Liver (tissue), 8 donors: ENCODE measurements at regions not wholly inside any gene's neighbourhood (a gene's known extent, or its start where the extent isn't known, plus 50 kb on each side); places are given as distances from the start of the nearest gene placed in this dataset.

Experiments used
- DNase-seq: peaks from one replicate; pipeline ENCODE4 v3.0.0-alpha.2; 2017; ENCODE audit warnings: low spot score
- H3K27ac ChIP-seq, 2 donors: one replicate each; pipeline ENCODE4 v1.7.0; 2013; ENCODE audit warnings: inconsistent platforms in 2 of 2, low read length in 2 of 2, control low read depth in 1 of 2, low read depth in 1 of 2, mild to moderate bottlenecking in 1 of 2
- H3K27me3 ChIP-seq, 4 donors: one replicate each; pipeline versions ENCODE4 v1.6.1 to v1.7.0; 2013; ENCODE audit warnings: low read length in 3 of 4, inconsistent platforms in 1 of 4, mild to moderate bottlenecking in 1 of 4, moderate library complexity in 1 of 4; ENCODE audit not compliant: control insufficient read depth in 4 of 4, insufficient read depth in 4 of 4
- H3K36me3 ChIP-seq, 4 donors: one replicate each; pipeline versions ENCODE4 v1.6.1 to v1.7.0; 2013; ENCODE audit warnings: low read length in 3 of 4, mild to moderate bottlenecking in 3 of 4, low read depth in 1 of 4, moderate library complexity in 1 of 4; ENCODE audit not compliant: control insufficient read depth in 4 of 4, insufficient read depth in 3 of 4
- H3K4me1 ChIP-seq, 4 donors: one replicate each; pipeline versions ENCODE4 v1.6.1 to v1.7.0; 2013; ENCODE audit warnings: low read length in 3 of 4, mild to moderate bottlenecking in 3 of 4, moderate library complexity in 1 of 4; ENCODE audit not compliant: control insufficient read depth in 4 of 4, insufficient read depth in 4 of 4
- H3K4me3 ChIP-seq, 3 donors: one replicate each; pipeline versions ENCODE4 v1.6.1 to v1.7.0; 2013; ENCODE audit warnings: low read length in 3 of 3, control low read depth in 1 of 3, low read depth in 1 of 3, mild to moderate bottlenecking in 1 of 3
- H3K9ac ChIP-seq, 2 donors: one replicate each; pipeline ENCODE4 v1.7.0; 2013; ENCODE audit warnings: low read length in 2 of 2, mild to moderate bottlenecking in 2 of 2, moderate library complexity in 2 of 2, control low read depth in 1 of 2, low read depth in 1 of 2
- H3K9me3 ChIP-seq, 4 donors: one replicate each; pipeline versions ENCODE4 v1.6.1 to v1.7.0; 2013; ENCODE audit warnings: low read length in 3 of 4; ENCODE audit not compliant: control insufficient read depth in 4 of 4
- ATF3 ChIP-seq: IDR thresholded peaks from 2 replicates; pipeline ENCODE4 v1.6.1; 2016; ENCODE audit warnings: antibody characterized with exemption
- CTCF ChIP-seq: fragments of 150-350 bp; IDR thresholded peaks from 2 replicates; pipeline ENCODE4 v1.5.1; 2017; ENCODE audit warnings: improper control_type of control experiment, low read depth, low read length; ENCODE audit not compliant: missing input control
- EGR1 ChIP-seq, 2 donors: IDR thresholded peaks; 2 replicates each; pipeline ENCODE4 v1.6.1; 2016 to 2018; ENCODE audit warnings: antibody characterized with exemption in 2 of 2, low read depth in 2 of 2
- FOXA1 ChIP-seq: IDR thresholded peaks from 2 replicates; pipeline ENCODE4 v1.6.1; 2016; ENCODE audit warnings: antibody characterized with exemption
- FOXA2 ChIP-seq: IDR thresholded peaks from 2 replicates; pipeline ENCODE4 v1.6.1; 2016; ENCODE audit warnings: antibody characterized with exemption
- GABPA ChIP-seq, 2 donors: IDR thresholded peaks in 1 of 2; conservative IDR thresholded peaks in 1 of 2; 2 replicates each; pipeline ENCODE4 v1.6.1; 2016; ENCODE audit warnings: antibody characterized with exemption in 2 of 2, mild to moderate bottlenecking in 1 of 2, moderate library complexity in 1 of 2
- HNF4A ChIP-seq, 2 donors: conservative IDR thresholded peaks; 2 replicates each; pipeline ENCODE4 v1.6.1; 2016; ENCODE audit warnings: antibody characterized with exemption in 2 of 2, mild to moderate bottlenecking in 2 of 2
- HNF4G ChIP-seq: IDR thresholded peaks from 2 replicates; pipeline ENCODE4 v1.6.1; 2016; ENCODE audit warnings: antibody characterized with exemption
- JUND ChIP-seq, 2 donors: IDR thresholded peaks; 2 replicates each; pipeline ENCODE4 v1.6.1; 2016; ENCODE audit warnings: antibody characterized with exemption in 2 of 2
- MAX ChIP-seq: IDR thresholded peaks from 2 replicates; pipeline ENCODE4 v1.6.1; 2016; ENCODE audit warnings: antibody characterized with exemption
- NR2F2 ChIP-seq: IDR thresholded peaks from 2 replicates; pipeline ENCODE4 v1.6.1; 2016; ENCODE audit warnings: antibody characterized with exemption
- RAD21 ChIP-seq, 2 donors: IDR thresholded peaks; 2 replicates each; pipeline ENCODE4 v1.6.1; 2016; ENCODE audit warnings: antibody characterized with exemption in 2 of 2, mild to moderate bottlenecking in 2 of 2
- RXRA ChIP-seq, 2 donors: IDR thresholded peaks; 2 replicates each; pipeline ENCODE4 v1.6.1; 2017 to 2018; ENCODE audit warnings: antibody characterized with exemption in 2 of 2, mild to moderate bottlenecking in 1 of 2
- SP1 ChIP-seq: IDR thresholded peaks from 2 replicates; pipeline ENCODE4 v1.6.1; 2018; ENCODE audit warnings: antibody characterized with exemption, mild to moderate bottlenecking
- TAF1 ChIP-seq: conservative IDR thresholded peaks from 2 replicates; pipeline ENCODE4 v1.6.1; 2016; ENCODE audit warnings: antibody characterized with exemption, mild to moderate bottlenecking
- YY1 ChIP-seq: IDR thresholded peaks from 2 replicates; pipeline ENCODE4 v1.6.1; 2016; ENCODE audit warnings: antibody characterized with exemption, mild to moderate bottlenecking
- ZBTB33 ChIP-seq: IDR thresholded peaks from 2 replicates; pipeline ENCODE4 v1.6.1; 2016; ENCODE audit warnings: antibody characterized with exemption
- WGBS: extraction: QIAGEN DNeasy Blood & Tissue Kit; methylation state at CpG from one replicate; pipeline ENCODE4 v1.1.7; 2013; 5-methylcytosine and 5-hydroxymethylcytosine counted together
- TF ChIP-seq, protein P1 (sequence below): IDR thresholded peaks from 2 replicates; pipeline ENCODE4 v1.6.1; 2016; ENCODE audit warnings: antibody characterized with exemption, mild to moderate bottlenecking
- donor health status: healthy.
- donor health status: healthy.
- donor health status: healthy.
- donor health status: healthy.
- donor health status: healthy.

DNA sequence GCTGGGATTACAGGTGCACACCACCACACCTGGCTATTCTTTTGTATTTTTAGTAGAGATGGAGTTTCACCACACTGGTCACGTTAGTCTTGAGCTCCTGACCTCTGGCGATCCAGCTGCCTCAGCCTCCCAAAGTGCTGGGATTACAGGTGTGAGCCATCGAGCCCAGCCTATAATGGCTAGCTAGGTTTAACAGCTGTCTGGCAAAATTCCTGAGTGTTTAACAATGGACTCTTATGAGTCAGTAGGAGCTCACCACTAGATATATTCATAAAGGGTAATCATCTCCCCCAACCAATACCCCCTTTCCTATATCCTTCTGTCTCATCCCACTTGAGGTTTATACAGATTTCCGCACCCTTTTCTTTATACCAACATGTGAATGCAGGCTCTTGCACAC lies 91.5 kb upstream of the CDH13 start:
- Histone ChIP-seq H3K4me1 (no peaks in the 10 kb centered on the region), H3K27ac (no peak overlapping the region), H3K9me3 (peaks cover 0 to 11% (median 2%) of the 10 kb centered on the region in 4 donors), H3K4me3 (no peak overlapping the region), H3K27me3 (peaks cover 0 to 6% (median 0%) of the 10 kb centered on the region in 4 donors), H3K9ac (no peak overlapping the region), H3K36me3 (no peaks in the 10 kb centered on the region)
- DNase-seq, result no peak
- TF ChIP-seq TAF1 (no peak), YY1 (no peak)
- 67% methylated on average over 4 of the region's 4 CpGs for WGBS

DNA sequence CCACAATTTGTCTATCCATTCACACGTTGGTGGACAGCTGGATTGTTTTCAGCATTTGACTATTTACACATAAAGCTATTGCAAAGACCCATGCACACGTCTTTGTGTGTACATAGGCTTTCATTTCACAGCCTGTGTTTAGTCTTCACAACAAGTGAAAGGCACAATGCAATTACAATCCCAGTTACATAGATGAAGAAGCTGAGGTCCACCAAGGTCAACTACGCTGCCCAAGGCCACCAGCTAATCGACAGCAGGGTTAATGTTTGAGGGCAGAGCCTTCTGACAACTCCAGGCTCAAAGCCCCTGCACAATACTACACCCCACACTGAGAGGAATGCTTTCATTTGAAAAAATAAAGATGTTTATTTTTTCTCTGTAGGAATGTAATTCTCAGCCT lies 93.6 kb upstream of the CDH13 start:
- TF ChIP-seq JUND (IDR thresholded peaks at IDR 0.05) (no peak), EGR1 (IDR thresholded peaks at IDR 0.05; ENCODE audit: low read depth in 2 of 2) (no peak), HNF4A (conservative IDR thresholded peaks at IDR 0.05) (no peak), RAD21 (IDR thresholded peaks at IDR 0.05) (no peak), ZBTB33 (no peak), SP1 (no peak), GABPA (IDR thresholded peaks at IDR 0.05 in 1 of 2, conservative IDR thresholded peaks at IDR 0.05 in 1 of 2) (no peak), ATF3 (no peak), TAF1 (no peak), FOXA1 (no peak), YY1 (no peak), MAX (no peak), HNF4G (no peak), FOXA2 (no peak), NR2F2 (no peak), CTCF (no peak), RXRA (IDR thresholded peaks at IDR 0.05) (no peak)
- TF ChIP-seq, protein P1, sequence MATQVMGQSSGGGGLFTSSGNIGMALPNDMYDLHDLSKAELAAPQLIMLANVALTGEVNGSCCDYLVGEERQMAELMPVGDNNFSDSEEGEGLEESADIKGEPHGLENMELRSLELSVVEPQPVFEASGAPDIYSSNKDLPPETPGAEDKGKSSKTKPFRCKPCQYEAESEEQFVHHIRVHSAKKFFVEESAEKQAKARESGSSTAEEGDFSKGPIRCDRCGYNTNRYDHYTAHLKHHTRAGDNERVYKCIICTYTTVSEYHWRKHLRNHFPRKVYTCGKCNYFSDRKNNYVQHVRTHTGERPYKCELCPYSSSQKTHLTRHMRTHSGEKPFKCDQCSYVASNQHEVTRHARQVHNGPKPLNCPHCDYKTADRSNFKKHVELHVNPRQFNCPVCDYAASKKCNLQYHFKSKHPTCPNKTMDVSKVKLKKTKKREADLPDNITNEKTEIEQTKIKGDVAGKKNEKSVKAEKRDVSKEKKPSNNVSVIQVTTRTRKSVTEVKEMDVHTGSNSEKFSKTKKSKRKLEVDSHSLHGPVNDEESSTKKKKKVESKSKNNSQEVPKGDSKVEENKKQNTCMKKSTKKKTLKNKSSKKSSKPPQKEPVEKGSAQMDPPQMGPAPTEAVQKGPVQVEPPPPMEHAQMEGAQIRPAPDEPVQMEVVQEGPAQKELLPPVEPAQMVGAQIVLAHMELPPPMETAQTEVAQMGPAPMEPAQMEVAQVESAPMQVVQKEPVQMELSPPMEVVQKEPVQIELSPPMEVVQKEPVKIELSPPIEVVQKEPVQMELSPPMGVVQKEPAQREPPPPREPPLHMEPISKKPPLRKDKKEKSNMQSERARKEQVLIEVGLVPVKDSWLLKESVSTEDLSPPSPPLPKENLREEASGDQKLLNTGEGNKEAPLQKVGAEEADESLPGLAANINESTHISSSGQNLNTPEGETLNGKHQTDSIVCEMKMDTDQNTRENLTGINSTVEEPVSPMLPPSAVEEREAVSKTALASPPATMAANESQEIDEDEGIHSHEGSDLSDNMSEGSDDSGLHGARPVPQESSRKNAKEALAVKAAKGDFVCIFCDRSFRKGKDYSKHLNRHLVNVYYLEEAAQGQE, result no peak
- Histone ChIP-seq H3K36me3 (no peaks in the 10 kb centered on the region), H3K27me3 (peaks cover 0 to under 1% (median 0%) of the 10 kb centered on the region in 4 donors), H3K27ac (no peak overlapping the region), H3K4me3 (no peak overlapping the region), H3K4me1 (no peaks in the 10 kb centered on the region), H3K9me3 (peaks cover 0 to 7% (median 0%) of the 10 kb centered on the region in 4 donors), H3K9ac (no peak overlapping the region)
- DNase-seq, result no peak
- WGBS, result 32% methylated on average over 4 of the region's 4 CpGs
